Muscle of back (tissue), 3 donors: ENCODE measurements at regions not wholly inside any gene's neighbourhood (a gene's known extent, or its start where the extent isn't known, plus 50 kb on each side); places are given as distances from the start of the nearest gene placed in this dataset.

ENCODE experiments used
- DNase-seq, 3 donors: peaks; one replicate each; pipeline versions ENCODE4 v3.0.0 to v3.0.0-alpha.2; 2013

DNA sequence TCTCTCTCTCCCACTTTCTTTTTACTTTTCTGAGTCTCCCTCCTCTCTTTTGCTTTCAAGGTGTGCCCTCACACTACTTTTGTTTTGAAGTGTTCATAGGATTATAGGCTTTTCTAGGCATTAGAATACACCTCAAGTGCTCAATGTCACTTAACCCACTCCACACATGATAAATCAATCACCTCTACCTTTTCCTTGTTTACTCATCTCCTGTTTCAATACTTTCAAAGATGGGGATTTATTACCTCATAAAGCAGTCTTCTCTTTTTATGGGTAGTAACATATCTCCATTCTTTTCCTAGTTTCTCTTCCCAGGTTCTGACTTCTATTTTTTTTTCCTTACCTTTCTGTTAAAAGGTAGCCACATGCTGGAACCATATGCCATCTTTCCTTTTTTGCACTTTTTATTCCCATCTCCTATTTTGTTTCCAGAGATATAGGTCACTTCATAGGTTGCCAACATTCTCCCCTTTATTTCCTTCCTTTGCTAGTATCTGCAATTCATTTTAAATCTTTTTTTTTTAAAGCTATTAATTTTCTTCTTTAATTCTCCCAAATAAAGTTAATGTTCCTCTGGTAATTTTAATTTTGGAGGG lies 137.6 kb upstream of the SLC10A2 start:
- no peak for DNase-seq

DNA sequence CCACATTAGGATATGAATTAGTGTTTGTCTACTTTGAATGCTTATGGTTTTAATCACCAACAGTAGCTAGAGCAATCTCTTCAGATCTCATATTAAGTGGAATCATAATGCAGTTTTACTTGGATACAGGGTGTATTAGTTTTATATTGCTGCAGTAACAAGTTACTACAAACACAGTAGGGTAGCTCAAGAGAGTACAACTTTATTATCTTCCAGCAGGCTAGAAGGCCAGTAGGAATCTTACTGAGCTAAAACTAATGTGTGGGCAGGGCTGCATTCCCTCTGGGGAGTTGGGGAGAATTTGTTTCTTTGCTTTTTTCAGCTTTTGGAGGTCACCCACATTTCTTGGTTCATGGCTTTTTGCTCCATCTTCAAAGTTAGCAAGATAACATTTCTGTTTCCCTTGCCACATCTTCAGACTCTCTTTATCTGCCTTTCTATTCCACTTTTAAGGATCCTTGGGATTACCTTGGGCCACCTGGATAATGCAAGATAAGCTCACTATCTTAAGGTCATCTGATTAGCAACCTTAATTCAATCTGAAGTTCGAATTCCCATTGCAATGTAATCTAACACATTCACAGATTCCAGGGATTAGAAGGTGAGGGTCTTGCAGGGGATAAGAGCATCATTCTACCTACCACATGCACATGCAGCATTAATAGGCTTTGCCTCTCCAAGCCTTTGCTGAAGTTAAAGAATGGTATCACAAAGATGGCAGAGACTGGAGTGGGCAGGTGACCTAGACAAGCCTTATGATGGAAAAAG lies 134.1 kb upstream of the SLC10A2 start:
- no peak for DNase-seq

DNA sequence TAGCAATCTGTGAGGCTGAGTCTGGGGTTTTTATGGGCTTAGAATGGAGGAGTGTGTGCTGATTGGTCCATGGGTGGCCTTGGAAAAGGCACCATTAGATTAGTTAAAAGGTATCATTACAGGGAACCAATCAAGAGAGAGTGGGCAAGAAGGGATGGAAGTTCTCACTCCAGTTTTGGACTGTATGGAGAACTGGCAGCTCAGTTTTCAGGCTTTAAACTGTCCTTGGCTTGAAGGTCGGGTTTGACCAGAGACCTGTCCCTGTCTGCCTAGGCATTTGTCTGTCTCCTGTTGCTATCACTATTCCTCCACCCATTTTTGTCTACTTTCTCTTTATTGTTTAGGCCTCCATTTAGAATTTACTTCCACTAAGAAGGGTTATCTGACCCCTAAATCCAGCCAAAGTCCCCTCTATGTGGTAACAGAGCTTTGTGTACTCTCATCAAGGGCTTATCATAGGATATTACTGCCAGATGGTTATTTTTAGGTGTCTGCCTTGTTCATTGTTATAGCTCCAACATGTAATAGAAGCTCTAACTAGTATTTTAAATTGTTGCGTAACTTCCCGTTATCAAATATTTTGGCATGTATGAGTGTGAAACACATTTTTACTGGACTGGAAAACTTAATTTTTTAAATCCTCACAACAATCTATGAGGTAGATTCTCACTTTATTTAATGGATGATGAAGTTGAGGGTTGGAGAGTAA lies 133.3 kb upstream of the SLC10A2 start:
- no peak for DNase-seq

DNA sequence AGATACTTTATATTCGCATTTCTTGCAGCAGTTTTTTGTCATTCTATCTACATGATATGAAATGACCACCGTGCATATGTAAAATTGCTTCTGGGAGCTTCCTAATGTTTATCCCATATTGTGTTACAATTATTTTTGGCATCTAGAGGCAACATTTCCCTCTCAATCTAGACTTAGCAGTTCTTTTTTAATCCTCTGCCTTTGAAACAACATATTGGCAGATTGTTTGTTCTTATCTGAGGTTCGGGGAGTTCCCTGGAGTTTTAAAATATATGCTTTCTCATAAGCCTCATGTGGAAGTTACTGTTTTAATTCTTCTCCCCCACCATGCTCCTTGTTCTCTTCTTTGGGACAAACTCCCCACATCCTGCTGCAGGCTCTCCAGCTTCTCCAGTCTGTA lies 130.1 kb upstream of the SLC10A2 start:
- DNase-seq: peak in 1 of 3 donors; percentile 26

DNA sequence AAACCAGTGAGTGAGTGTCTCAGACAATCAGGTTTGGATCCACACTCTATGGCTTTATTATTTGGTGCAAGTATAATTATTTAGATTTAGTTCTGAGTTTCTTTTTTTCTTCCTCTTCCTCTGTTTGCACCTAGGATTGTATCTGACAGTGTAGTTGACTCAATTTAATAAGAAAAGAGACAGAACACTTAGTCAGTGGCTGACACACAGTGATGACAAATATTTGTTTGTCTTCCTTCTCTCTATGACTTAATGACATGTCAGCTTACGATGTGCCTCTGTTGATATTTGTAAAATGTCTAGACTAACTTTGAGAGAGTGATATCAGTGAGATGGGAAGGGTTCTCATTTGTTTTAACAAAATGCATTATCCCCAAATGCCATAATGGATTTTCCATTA lies 129.5 kb upstream of the SLC10A2 start:
- DNase-seq: peak in 1 of 3 donors; percentile 15

DNA sequence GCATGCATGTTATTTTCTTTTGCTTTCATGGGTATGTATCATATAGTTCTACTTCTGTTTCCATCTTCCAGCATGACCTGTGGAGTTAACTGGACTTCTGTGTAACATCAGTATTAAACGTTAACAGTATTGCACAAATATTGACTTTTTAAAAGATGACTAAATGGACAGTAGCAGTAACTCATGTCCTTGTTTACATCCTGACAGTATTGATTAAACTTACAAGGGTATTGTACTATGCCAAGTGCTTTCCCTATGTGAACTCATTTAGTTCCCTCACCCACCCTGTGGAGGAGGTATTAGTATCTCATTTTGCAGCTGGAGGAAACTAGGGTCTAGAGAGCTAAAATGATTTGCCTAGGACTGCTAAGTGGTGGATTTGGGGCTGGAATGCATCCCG lies 128.7 kb upstream of the SLC10A2 start:
- no peak for DNase-seq

DNA sequence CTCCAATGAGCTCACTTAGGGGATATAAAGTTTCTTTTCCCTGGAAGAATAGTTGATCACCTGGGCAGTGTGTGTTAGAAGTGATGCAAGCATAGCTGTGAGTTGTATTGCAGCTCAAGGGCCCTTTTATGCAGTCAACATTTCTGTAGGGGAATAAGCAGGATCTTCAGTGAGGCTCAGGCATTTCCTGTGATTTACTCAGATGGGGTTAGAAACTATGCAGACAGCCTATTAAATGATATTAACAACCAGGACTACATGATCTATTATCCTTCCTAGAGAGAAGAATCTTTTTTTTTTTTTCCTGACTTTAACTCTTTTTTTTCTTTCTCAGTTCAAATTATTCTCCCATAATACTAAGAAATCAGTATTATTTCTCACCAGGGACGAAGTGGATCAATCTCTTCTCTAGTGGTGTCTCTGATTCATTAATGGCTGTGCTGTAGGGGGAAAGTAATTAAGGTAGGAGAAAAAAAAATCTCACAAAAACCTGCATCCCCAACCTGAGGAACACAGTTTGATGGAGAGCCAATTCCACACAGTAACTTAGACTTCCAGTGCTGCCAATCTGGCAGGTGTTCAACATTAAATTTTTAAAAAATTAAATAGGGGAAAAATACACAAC lies 126.4 kb upstream of the SLC10A2 start:
- DNase-seq: peak in 1 of 3 donors; percentile 18

DNA sequence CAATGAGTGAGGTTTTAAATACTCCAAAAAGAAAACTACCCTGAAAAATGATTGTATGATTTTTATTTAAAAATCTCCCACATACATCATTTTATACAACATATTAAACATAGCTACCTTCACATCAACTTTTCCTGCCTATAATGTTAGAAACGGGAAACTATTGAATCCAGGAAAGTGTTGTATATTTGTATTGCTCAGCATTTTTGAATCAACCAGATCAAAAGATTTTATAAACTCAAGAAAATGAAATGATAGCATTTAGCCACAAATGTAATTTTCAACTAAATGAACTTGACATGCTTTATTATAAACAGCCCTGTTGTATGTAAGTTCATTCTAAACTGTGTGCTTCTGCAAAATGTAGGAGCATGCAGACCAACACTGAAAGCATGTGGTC lies 124.6 kb upstream of the SLC10A2 start:
- no peak for DNase-seq

DNA sequence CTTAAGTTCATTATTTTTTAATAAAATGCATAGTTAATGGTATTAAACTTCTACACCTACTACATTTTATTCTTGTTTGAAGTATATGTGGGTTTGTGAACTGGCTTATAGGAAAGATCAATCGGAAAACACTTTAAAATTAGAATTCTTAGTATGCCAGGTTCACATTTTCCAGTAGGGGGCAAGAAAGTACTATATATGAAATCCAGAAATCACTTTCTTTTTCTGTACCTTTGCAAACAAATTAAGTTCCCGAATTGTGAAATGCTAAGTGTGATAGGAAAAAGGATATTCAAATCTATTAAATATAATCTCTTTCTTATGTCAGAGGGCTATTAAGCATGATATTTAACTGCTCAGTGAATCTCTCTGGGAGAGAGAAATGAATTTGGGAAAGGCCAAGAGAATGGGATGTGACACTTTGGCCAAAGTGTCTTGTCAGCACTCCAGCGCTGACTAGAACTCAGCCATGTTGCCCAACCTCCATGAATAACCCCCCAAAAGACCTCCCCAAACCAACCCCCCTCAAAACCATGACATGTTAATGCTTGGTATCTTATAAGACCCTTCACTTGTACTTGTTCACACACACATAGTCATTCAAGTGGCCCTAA lies 122.6 kb upstream of the SLC10A2 start:
- DNase-seq: peak; percentile 27 to 61 (median 44)

DNA sequence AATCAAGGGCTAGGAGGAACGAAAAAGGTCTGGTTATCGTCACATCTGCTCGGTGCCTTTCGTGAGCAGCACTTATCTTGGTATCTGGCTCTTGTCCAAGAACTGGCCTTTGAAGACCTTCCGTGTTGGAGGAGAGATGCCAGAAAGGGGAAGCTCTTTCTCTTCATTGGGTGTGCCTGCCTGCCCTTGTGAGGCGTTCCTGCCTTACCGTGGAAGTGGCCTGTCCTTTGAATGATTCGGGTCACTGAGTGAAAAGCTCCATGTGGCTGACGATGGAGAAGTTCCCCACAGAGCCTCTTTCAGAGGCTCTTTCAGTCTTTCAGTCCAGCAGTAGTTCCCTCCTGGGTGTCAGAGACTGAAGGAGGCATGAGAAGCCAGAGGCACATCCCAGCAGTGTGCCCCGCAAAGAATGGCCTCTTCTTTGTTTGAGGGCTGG lies 121.5 kb upstream of the SLC10A2 start:
- DNase-seq: no peak

DNA sequence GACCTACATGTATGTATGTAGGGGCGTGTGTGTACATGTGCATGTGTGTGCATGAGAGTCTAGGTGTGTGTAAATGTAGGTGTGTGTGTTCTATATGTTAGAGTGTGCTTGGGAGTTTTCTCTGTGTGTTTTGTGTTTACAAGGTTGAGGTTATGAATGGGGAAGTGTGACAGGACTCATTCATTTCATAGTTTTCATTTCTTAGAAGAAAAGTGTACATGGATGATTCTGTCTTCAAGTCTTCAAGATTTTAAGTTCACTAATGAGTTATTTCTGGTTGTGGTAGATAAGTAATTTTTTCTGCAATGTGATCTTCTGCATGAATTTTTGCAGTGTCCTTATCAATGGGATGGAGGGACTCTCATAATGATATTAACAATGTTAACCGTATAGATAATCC lies 118.2 kb upstream of the SLC10A2 start:
- DNase-seq: no peak

DNA sequence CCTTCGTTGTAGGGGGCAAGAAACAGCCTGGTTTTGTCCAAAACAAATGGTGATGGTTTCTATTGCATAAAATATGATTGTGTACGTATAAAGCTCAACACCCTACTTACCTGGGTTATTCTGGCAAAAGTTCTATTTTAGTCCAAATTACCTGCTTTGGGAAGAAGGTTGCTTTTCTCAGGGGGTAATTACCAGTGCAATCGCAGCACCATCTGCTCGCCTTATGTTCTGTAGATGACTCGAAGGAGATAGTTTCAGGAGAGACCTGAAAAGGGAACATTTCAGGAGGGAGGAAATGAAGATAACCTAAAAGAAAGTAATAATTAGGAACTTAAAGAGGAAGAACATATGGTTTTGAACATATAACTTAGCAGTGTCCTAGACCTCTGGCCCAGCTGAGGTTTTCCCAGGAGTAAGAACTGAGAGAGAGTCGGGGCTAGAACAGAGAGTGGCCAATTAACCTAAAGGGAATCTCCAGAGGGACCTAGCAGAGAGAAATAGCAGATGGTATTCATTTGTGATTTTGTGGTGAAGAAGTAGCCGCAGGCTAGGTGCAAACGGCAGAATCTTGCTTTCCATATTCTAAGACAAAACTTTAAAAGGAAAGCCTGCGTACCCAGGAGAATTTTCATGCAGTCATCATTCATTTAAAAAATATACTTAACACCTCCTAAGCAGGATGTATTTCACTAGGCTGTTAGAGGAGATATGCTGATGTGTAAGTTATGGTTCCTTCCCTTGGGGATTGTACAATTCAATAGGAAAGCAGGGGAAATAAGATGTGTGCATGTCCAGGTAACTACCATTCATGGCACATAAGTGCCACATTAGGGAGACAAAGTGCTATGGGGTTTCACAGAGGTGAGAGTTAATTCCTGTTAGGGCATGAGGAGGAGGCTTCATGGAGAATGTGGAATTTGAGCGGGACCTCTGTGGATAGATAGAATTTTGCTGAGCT lies 113.0 kb upstream of the SLC10A2 start:
- DNase-seq: no peak

DNA sequence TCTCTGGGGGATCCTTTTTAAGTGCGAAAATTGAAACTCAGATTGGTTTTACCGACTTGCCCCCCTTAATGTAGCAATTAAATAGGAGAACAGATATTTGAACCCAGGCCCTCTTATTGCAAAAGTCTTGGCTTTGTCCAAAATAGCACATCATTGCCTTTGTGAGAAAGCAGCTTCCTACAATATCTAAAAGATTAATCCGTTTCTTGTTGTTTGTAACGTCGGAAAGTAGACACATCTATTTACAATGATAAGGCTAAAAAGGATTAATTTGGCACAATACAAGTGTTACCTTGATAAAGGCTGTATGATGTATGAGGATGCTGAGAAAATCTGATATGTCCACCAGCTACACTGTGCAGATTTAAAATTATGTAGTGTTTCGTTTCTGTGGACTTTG lies 108.7 kb upstream of the SLC10A2 start:
- DNase-seq: no peak

DNA sequence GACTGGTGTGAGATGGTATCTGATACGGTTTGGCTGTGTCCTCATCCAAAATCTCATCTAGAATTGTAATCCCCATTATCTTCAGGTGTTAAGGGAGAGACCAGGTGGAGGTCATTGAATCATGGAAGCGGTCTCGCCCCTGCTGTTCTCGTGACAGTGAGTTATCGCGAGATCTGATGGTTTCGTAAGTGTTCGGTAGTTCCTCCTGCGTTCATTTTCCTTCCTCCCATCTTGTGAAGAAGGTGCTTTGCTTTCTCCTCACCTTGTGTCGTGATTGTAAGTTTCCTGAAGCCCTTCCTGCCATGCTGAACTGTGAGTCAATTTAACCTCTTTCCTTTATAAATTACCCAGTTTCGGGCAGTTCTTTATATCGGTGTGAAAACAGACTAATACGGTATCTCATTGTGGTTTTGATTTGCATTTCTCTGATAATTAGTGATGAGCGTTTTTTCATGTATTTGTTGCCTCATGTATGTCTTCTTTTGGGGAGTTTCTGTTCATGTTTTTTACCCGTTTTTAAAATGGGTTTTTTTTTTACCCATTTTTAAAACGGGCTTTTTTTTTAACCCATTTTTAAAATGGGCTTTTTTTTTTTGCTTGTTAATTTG lies 102.8 kb upstream of the SLC10A2 start:
- DNase-seq: no peak

DNA sequence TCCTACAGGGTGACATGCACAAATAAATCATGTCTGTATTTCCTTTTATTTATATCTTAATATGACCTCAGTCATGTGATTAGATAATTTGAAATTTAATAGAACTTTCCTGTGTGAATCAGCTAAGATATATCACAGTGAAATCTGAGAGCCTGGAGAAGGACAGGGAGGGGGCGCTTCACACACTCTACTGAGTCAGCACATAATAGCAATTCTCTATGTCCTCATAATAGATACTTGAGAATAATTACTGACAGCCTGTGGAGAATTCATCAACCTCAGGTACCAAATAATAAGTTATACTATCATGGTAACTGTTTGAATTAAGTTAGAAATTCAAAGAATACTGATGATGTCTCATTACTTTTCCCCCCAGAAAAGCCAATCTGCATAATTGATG lies 98.0 kb upstream of the SLC10A2 start:
- no peak for DNase-seq

DNA sequence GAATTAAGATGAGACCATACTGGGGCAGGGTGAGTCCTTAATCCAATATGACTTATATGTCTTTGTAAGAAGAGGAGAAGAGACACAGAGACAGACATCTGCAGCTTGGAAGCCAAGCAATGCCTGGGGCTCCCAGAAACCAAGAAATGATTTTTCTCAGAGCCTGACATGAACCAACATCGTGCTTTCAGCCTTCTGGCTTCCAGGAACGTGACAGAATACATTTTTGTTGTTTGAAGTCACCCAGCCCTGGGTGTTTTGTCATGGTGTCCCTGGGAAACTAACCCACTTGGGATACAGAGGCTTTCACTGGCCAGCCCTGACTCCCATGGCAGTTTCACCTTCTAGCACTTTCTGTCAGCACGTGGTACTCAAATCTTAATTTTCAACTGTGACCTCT lies 95.3 kb upstream of the SLC10A2 start:
- no peak for DNase-seq

DNA sequence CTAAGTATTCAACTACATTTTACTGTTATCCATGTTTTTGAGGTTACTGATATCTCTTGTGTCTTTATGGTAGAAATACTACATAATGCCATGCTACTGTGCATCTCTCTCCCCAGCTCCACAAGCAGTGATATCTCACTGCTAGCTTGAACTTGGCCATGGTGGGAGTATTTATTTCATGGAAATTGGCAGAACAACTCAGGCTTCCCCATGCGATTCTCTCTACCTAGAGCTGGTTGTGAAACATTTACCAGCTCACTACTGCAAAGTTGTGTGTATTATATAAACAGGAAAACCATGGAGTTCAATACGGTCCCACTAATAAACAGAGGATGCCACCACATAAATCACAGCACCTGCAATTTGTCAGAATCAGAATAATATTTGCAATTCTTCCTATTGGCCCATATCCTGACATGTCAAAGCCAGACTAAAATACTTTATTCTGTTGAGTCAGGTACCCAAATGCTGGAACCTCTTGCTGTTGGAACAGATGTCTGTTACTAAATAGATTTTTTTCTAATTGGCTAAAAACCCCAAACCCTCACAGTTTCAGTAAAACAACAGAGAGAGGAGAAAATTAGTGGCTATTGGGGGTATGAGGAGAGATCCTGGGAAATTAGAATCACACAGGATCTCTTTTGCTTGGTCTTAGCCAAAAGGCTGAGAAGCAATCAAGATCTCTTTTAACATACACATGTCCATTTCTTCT lies 91.4 kb upstream of the SLC10A2 start:
- no peak for DNase-seq

DNA sequence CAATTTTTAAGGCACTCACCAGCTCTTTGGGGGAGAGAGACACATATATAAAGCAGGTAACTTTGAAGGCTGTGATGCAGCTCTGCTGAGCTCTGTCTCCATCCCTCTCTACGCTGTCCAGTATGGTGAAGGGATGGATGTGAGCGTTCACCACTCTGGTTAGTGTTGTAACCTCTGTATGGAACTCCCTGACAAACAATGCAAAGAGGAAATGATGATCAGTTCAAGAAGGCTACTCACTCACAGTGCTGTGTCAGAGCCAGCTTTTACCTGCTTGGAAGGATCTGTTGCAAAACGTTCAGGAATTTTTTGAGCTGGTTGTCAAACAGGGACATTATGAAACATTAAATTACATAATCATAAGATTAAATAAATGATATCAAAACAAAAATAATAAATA lies 90.8 kb upstream of the SLC10A2 start:
- no peak for DNase-seq

DNA sequence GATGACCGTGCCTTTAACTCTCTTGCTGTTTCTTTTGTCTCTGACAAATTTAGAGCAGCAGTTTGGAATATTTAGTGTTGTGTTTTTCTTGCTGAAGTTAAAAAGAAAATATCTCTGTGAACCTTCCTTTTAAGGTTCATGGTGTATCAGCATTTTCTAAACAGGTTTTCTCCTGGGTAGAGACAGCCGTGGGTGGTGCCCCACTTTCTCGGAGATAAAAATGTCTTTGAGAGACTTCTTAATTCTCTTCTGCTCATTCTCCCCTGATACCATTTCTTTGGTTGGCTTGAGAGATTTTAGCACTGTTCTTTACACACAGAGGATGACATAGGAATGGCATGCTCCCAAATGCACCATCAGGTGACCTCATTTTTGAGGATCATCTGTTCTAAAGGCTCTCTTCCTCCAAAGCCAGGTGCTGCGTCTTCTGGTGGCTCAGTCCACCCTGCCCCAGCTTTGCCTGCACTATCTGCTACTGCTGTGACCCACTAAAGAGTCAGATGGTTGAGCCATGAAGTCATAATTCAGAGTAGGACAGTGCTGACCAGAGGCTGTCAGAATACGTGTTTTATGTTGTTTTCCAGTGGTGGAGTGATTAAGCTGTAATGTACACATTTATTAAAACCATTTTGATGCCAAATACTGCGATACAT lies 90.3 kb upstream of the SLC10A2 start:
- DNase-seq: no peak
